Progenitor cell of endocrine pancreas (in vitro differentiated cells): ENCODE measurements at regions not wholly inside any gene's neighbourhood (a gene's known extent, or its start where the extent isn't known, plus 50 kb on each side); places are given as distances from the start of the nearest gene placed in this dataset.

Source experiments
- DNase-seq: peaks from one replicate; pipeline ENCODE4 v3.0.0; 2021; ENCODE audit warnings: low spot score; ENCODE audit not compliant: unreplicated experiment
- H3K27ac Mint-ChIP-seq: 2 replicates; pipeline ENCODE4 v1.8.0; 2021; ENCODE audit warnings: mild to moderate bottlenecking, moderate library complexity, mixed read lengths
- H3K27me3 Mint-ChIP-seq: 2 replicates; pipeline ENCODE4 v1.8.0; 2021; ENCODE audit warnings: mixed read lengths
- H3K36me3 Mint-ChIP-seq: 2 replicates; pipeline ENCODE4 v1.8.0; 2022; ENCODE audit warnings: mixed read lengths; ENCODE audit not compliant: insufficient read depth
- H3K4me1 Mint-ChIP-seq: 2 replicates; pipeline ENCODE4 v1.8.0; 2021; ENCODE audit warnings: low read depth, mixed read lengths
- H3K4me3 Mint-ChIP-seq: 2 replicates; pipeline ENCODE4 v1.8.0; 2021; ENCODE audit warnings: low read depth, mild to moderate bottlenecking, moderate library complexity, mixed read lengths
- H3K9me3 Mint-ChIP-seq: 2 replicates; pipeline ENCODE4 v1.8.0; 2021; ENCODE audit warnings: low read depth, mixed read lengths
- TF ChIP-seq, protein P1 (sequence below): fragments of 200-600 bp; sonication (generic); IDR thresholded peaks from one replicate; pipeline ENCODE4 v1.5.0; 2021; ENCODE audit warnings: antibody characterized with exemption, mild to moderate bottlenecking; ENCODE audit not compliant: unreplicated experiment

DNA sequence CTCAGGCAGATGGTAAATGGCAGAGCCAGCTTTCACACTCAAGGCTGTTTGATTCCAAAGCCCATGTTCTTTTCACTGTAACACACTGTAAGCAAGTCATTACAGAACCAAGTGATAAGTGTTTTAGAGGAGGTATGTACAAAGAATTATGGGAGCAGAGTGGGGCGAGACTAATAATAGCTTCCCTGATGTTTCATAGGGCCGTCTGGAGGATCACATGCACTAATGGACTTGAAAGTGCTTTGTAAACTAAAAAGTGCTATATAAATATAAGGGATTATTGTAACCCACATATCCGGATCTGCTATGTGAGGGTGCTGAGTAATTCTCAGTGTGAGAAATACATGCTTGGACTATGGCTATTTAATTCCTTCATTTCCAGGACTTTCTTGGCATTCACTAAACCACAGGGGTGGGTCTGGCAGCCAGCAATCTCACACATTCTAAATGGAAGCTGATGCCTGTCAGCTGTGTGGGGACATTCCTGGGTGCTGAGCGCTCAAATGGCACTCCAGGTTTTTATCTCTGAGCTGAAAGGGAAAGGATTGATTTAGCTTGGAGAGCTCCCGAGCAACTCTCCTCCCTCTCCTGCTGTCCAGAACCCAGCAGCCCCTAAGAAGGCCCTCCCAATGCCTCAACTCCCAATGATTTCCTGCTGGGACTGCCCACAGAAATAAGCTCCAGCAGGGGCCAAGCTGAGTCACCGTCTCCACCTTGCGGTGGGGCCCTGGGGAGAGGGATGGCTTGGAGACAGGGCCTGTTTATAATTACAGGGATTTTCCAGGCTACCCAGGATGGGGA lies 222.8 kb downstream of the SOX11 start:
- no peaks in the 10 kb centered on the region for H3K27me3 Mint-ChIP-seq
- H3K36me3 Mint-ChIP-seq: peaks cover 4% of the 10 kb centered on the region
- peaks cover 22% of the 10 kb centered on the region for H3K4me1 Mint-ChIP-seq
- peak overlapping the region; percentile 87 for H3K27ac Mint-ChIP-seq
- DNase-seq: peak; percentile 49
- H3K9me3 Mint-ChIP-seq: peaks cover 22% of the 10 kb centered on the region
- no peak overlapping the region for H3K4me3 Mint-ChIP-seq
- TF ChIP-seq, protein P1, sequence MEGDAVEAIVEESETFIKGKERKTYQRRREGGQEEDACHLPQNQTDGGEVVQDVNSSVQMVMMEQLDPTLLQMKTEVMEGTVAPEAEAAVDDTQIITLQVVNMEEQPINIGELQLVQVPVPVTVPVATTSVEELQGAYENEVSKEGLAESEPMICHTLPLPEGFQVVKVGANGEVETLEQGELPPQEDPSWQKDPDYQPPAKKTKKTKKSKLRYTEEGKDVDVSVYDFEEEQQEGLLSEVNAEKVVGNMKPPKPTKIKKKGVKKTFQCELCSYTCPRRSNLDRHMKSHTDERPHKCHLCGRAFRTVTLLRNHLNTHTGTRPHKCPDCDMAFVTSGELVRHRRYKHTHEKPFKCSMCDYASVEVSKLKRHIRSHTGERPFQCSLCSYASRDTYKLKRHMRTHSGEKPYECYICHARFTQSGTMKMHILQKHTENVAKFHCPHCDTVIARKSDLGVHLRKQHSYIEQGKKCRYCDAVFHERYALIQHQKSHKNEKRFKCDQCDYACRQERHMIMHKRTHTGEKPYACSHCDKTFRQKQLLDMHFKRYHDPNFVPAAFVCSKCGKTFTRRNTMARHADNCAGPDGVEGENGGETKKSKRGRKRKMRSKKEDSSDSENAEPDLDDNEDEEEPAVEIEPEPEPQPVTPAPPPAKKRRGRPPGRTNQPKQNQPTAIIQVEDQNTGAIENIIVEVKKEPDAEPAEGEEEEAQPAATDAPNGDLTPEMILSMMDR: peak; percentile 47

- H3K27me3 Mint-ChIP-seq: no peaks in the 10 kb centered on the region
- no peak overlapping the region for H3K4me3 Mint-ChIP-seq
- H3K4me1 Mint-ChIP-seq: peaks cover 22% of the 10 kb centered on the region
- peaks cover 24% of the 10 kb centered on the region for H3K9me3 Mint-ChIP-seq
- no peak overlapping the region for H3K27ac Mint-ChIP-seq
- DNase-seq: no peak
- TF ChIP-seq, protein P1: peak; percentile 47
- H3K36me3 Mint-ChIP-seq: peaks cover 4% of the 10 kb centered on the region
Measured at GRCh38 chr2:5915881-5916310, 223.7 kb downstream of the SOX11 start.

GRCh38 chr2:5921081-5921642 lies 229.0 kb downstream of the SOX11 start:
- Mint-ChIP-seq H3K9me3 (peaks cover 28% of the 10 kb centered on the region), H3K4me1 (peaks cover 6% of the 10 kb centered on the region), H3K27ac (no peak overlapping the region), H3K4me3 (no peak overlapping the region), H3K27me3 (no peaks in the 10 kb centered on the region), H3K36me3 (peaks cover 4% of the 10 kb centered on the region)
- DNase-seq: no peak
- TF ChIP-seq, protein P1: no peak

GRCh38 chr2:5923957-5924945 lies 232.1 kb downstream of the SOX11 start:
- H3K4me1 Mint-ChIP-seq: peaks cover 8% of the 10 kb centered on the region
- no peaks in the 10 kb centered on the region for H3K27me3 Mint-ChIP-seq
- no peak for DNase-seq
- TF ChIP-seq, protein P1: no peak
- peaks cover 2% of the 10 kb centered on the region for H3K36me3 Mint-ChIP-seq
- no peak overlapping the region for H3K27ac Mint-ChIP-seq
- H3K4me3 Mint-ChIP-seq: no peak overlapping the region
- peaks cover 13% of the 10 kb centered on the region for H3K9me3 Mint-ChIP-seq

DNA sequence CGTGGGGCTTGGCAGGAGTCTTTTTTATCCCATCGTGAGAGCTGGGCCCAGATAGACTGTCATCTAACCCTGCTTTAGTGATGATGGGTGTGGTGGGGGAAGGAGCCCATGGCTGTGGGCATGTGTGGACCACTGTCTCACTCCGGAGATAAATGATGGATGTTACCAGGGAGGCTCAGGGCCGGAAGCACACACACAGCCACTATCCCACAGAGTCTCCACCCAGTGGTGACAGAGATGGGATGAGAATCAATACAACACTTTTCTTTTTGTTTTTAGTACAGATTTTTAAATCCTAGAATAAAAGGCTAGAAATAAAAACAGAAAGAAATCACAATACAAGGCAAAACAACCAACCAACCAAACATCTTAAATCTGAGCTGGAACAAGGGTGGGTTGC lies 233.4 kb downstream of the SOX11 start:
- no peak overlapping the region for H3K27ac Mint-ChIP-seq
- no peak for DNase-seq

More for the DNA sequence above, 233.4 kb downstream of the SOX11 start:
- no peaks in the 10 kb centered on the region for H3K27me3 Mint-ChIP-seq
- H3K4me3 Mint-ChIP-seq: no peak overlapping the region
- H3K36me3 Mint-ChIP-seq: no peaks in the 10 kb centered on the region
- TF ChIP-seq, protein P1: no peak
- peaks cover 13% of the 10 kb centered on the region for H3K9me3 Mint-ChIP-seq
- peaks cover 8% of the 10 kb centered on the region for H3K4me1 Mint-ChIP-seq
